Stomach (tissue), 4 donors: ENCODE measurements at regions not wholly inside any gene's neighbourhood (a gene's known extent, or its start where the extent isn't known, plus 50 kb on each side); places are given as distances from the start of the nearest gene placed in this dataset.

Experiments
- EP300 ChIP-seq: sonication (generic); formaldehyde crosslinking; IDR thresholded peaks from one replicate; pipeline ENCODE4 v1.6.1; 2017; ENCODE audit warnings: antibody characterized with exemption
- POLR2A ChIP-seq, 4 donors: fragments of 450-650 bp; IDR thresholded peaks; one replicate each; pipeline ENCODE4 v1.6.1; 2016; ENCODE audit warnings: antibody characterized with exemption in 4 of 4, control low read depth in 2 of 4, mild to moderate bottlenecking in 1 of 4, moderate library complexity in 1 of 4
- POLR2AphosphoS5 ChIP-seq, 3 donors: sonication (generic); formaldehyde crosslinking; IDR thresholded peaks; one replicate each; pipeline ENCODE4 v1.6.1; 2016; ENCODE audit warnings: antibody characterized with exemption in 3 of 3
- TF ChIP-seq, protein P1 (sequence below), 7 experiments: fragments of 450-650 bp in 4 of 7; fragments of 200-600 bp in 3 of 7; sonication (generic) in 3 of 7; IDR thresholded peaks; one replicate each; pipeline ENCODE4 v1.5.1; 2016 to 2019; ENCODE audit warnings: antibody characterized with exemption in 7 of 7, control low read depth in 2 of 7, mild to moderate bottlenecking in 1 of 7

GRCh38 chr4:81314196-81314896 is 99.3 kb upstream of the PRKG2 start:
- TF ChIP-seq, protein P1, sequence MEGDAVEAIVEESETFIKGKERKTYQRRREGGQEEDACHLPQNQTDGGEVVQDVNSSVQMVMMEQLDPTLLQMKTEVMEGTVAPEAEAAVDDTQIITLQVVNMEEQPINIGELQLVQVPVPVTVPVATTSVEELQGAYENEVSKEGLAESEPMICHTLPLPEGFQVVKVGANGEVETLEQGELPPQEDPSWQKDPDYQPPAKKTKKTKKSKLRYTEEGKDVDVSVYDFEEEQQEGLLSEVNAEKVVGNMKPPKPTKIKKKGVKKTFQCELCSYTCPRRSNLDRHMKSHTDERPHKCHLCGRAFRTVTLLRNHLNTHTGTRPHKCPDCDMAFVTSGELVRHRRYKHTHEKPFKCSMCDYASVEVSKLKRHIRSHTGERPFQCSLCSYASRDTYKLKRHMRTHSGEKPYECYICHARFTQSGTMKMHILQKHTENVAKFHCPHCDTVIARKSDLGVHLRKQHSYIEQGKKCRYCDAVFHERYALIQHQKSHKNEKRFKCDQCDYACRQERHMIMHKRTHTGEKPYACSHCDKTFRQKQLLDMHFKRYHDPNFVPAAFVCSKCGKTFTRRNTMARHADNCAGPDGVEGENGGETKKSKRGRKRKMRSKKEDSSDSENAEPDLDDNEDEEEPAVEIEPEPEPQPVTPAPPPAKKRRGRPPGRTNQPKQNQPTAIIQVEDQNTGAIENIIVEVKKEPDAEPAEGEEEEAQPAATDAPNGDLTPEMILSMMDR (IDR thresholded peaks at IDR 0.05): no peak
- TF ChIP-seq EP300: no peak
- no peak for TF ChIP-seq POLR2A (IDR thresholded peaks at IDR 0.05)
- TF ChIP-seq POLR2AphosphoS5 (IDR thresholded peaks at IDR 0.05): peak in 1 of 3 donors; percentile 65
